AG10803 (cell line): ENCODE measurements at regions not wholly inside any gene's neighbourhood (a gene's known extent, or its start where the extent isn't known, plus 50 kb on each side); places are given as distances from the start of the nearest gene placed in this dataset.
"Not testable (repeated sequence)": the region's sequence is repeated elsewhere in the genome, so short reads cannot be mapped to it uniquely, and the experiment has no call there.

Experiments used
- DNase-seq: peaks from one replicate; pipeline ENCODE4 v3.0.0; 2010; ENCODE audit warnings: low read depth
- H3K4me3 ChIP-seq: 2 replicates; pipeline ENCODE4 v1.5.1; 2011; ENCODE audit warnings: mild to moderate bottlenecking, low read length, control low read depth
- TF ChIP-seq, protein P1 (sequence below): conservative IDR thresholded peaks from 2 replicates; pipeline ENCODE4 v1.5.1; 2011; ENCODE audit warnings: mild to moderate bottlenecking, low read length, control low read depth, inconsistent platforms

GRCh38 chr19:14265290-14266036, 59.5 kb upstream of the ADGRL1 start:
- no peak overlapping the region for H3K4me3 ChIP-seq

GRCh38 chr19:14255902-14256649, 50.1 kb upstream of the ADGRL1 start:
- not testable (repeated sequence) for H3K4me3 ChIP-seq

More at GRCh38 chr19:14265290-14266036, 59.5 kb upstream of the ADGRL1 start:
- TF ChIP-seq, protein P1, sequence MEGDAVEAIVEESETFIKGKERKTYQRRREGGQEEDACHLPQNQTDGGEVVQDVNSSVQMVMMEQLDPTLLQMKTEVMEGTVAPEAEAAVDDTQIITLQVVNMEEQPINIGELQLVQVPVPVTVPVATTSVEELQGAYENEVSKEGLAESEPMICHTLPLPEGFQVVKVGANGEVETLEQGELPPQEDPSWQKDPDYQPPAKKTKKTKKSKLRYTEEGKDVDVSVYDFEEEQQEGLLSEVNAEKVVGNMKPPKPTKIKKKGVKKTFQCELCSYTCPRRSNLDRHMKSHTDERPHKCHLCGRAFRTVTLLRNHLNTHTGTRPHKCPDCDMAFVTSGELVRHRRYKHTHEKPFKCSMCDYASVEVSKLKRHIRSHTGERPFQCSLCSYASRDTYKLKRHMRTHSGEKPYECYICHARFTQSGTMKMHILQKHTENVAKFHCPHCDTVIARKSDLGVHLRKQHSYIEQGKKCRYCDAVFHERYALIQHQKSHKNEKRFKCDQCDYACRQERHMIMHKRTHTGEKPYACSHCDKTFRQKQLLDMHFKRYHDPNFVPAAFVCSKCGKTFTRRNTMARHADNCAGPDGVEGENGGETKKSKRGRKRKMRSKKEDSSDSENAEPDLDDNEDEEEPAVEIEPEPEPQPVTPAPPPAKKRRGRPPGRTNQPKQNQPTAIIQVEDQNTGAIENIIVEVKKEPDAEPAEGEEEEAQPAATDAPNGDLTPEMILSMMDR: no peak
- DNase-seq: no peak

More at GRCh38 chr19:14255902-14256649, 50.1 kb upstream of the ADGRL1 start:
- not testable (repeated sequence) for DNase-seq
